ENCODE measurements at regions not wholly inside any gene's neighbourhood (a gene's known extent, or its start where the extent isn't known, plus 50 kb on each side); places are given as distances from the start of the nearest gene placed in this dataset.

GRCh38 chr14:101065696-101066694 lies 162.5 kb upstream of the RTL1 start:
- Histone ChIP-seq H3K36me3 (ENCODE audit: low read length) (no peaks in the 10 kb centered on the region), H3K9me2 (replicated peaks; ENCODE audit: insufficient read depth, low read length) (no peaks in the 10 kb centered on the region), H3K27me3 (ENCODE audit: low read length) (no peaks in the 10 kb centered on the region), H3K9me3 (ENCODE audit: insufficient read depth, low read length) (no peaks in the 10 kb centered on the region), H3K27ac (ENCODE audit: low read depth, low read length) (no peak overlapping the region), H4K20me1 (ENCODE audit: low read depth, low read length) (no peaks in the 10 kb centered on the region), H3K4me2 (ENCODE audit: low read depth, low read length, poor library complexity, severe bottlenecking) (no peak overlapping the region), H3K79me2 (ENCODE audit: insufficient read depth, low read length) (no peaks in the 10 kb centered on the region), H3K9ac (ENCODE audit: low read length) (no peak overlapping the region), H2AFZ (ENCODE audit: low read depth, low read length, severe bottlenecking) (no peak overlapping the region), H3F3A (ENCODE audit: insufficient read depth) (no peaks in the 10 kb centered on the region), H3K4me3 (ENCODE audit: insufficient read depth, low read length, poor library complexity, severe bottlenecking) (no peak overlapping the region)
- TF ChIP-seq CTCF (IDR thresholded peaks at IDR 0.05; ENCODE audit: insufficient read depth, low read length, poor library complexity, severe bottlenecking) = no peak
- no peak for TF ChIP-seq EZH2phosphoT487 (conservative IDR thresholded peaks at IDR 0.05; ENCODE audit: low read length)

GRCh38 chr14:101066826-101067510 lies 163.4 kb upstream of the RTL1 start:
- no peaks in the 10 kb centered on the region for H3K9me3 ChIP-seq (ENCODE audit: insufficient read depth, low read length)
- H3K9ac ChIP-seq (ENCODE audit: low read length) = no peak overlapping the region

More at GRCh38 chr14:101066826-101067510, 163.4 kb upstream of the RTL1 start:
- Histone ChIP-seq H3F3A (ENCODE audit: insufficient read depth) (no peaks in the 10 kb centered on the region), H4K20me1 (ENCODE audit: low read depth, low read length) (no peaks in the 10 kb centered on the region), H3K79me2 (ENCODE audit: insufficient read depth, low read length) (no peaks in the 10 kb centered on the region), H3K27me3 (ENCODE audit: low read length) (no peaks in the 10 kb centered on the region), H3K9me2 (replicated peaks; ENCODE audit: insufficient read depth, low read length) (no peaks in the 10 kb centered on the region), H3K4me2 (ENCODE audit: low read depth, low read length, poor library complexity, severe bottlenecking) (no peak overlapping the region), H2AFZ (ENCODE audit: low read depth, low read length, severe bottlenecking) (no peak overlapping the region), H3K4me3 (ENCODE audit: insufficient read depth, low read length, poor library complexity, severe bottlenecking) (no peak overlapping the region), H3K27ac (ENCODE audit: low read depth, low read length) (no peak overlapping the region), H3K36me3 (ENCODE audit: low read length) (no peaks in the 10 kb centered on the region)
- TF ChIP-seq EZH2phosphoT487 (conservative IDR thresholded peaks at IDR 0.05; ENCODE audit: low read length) (no peak), CTCF (IDR thresholded peaks at IDR 0.05; ENCODE audit: insufficient read depth, low read length, poor library complexity, severe bottlenecking) (no peak)
